ENCODE measurements at regions not wholly inside any gene's neighbourhood (a gene's known extent, or its start where the extent isn't known, plus 50 kb on each side); places are given as distances from the start of the nearest gene placed in this dataset.

GRCh38 chr12:78767264-78767981 is 97.2 kb upstream of the SYT1 start:
- Histone ChIP-seq H3K4me3 (no peak overlapping the region), H3K4me1 (no peaks in the 10 kb centered on the region), H3K27me3 (no peaks in the 10 kb centered on the region), H3K9me3 (no peaks in the 10 kb centered on the region), H3K27ac (no peak overlapping the region), H3K36me3 (no peaks in the 10 kb centered on the region)
- intact Hi-C loops (cut with DNase I), result no loop called here
- no peak for TF ChIP-seq CTCF (IDR thresholded peaks at IDR 0.05)
- no peak for ATAC-seq
- no peak for DNase-seq

GRCh38 chr12:78778339-78778738 is 86.2 kb upstream of the SYT1 start:
- Histone ChIP-seq H3K27ac (no peak overlapping the region), H3K4me1 (no peaks in the 10 kb centered on the region), H3K9me3 (no peaks in the 10 kb centered on the region), H3K4me3 (no peak overlapping the region), H3K27me3 (no peaks in the 10 kb centered on the region), H3K36me3 (no peaks in the 10 kb centered on the region)
- DNase-seq, result no peak
- TF ChIP-seq CTCF (IDR thresholded peaks at IDR 0.05), result no peak
- intact Hi-C loops (cut with DNase I), result no loop called here
- no peak for ATAC-seq

GRCh38 chr12:78787576-78787975 is 77.0 kb upstream of the SYT1 start:
- no peak for TF ChIP-seq CTCF (IDR thresholded peaks at IDR 0.05)
- Histone ChIP-seq H3K36me3 (no peaks in the 10 kb centered on the region), H3K4me1 (no peaks in the 10 kb centered on the region), H3K27me3 (no peaks in the 10 kb centered on the region), H3K9me3 (no peaks in the 10 kb centered on the region), H3K4me3 (no peak overlapping the region), H3K27ac (no peak overlapping the region)
- DNase-seq, result no peak
- no peak for ATAC-seq
- intact Hi-C loops (cut with DNase I), result no loop called here

GRCh38 chr12:78790148-78790547 is 74.4 kb upstream of the SYT1 start:
- ATAC-seq, result no peak
- Histone ChIP-seq H3K4me1 (no peaks in the 10 kb centered on the region), H3K36me3 (no peaks in the 10 kb centered on the region), H3K4me3 (no peak overlapping the region), H3K9me3 (peaks cover 0 to 6% of the 10 kb centered on the region in 2 donors), H3K27me3 (no peaks in the 10 kb centered on the region), H3K27ac (no peak overlapping the region)
- intact Hi-C loops (cut with DNase I), result no loop called here
- no peak for DNase-seq
- no peak for TF ChIP-seq CTCF (IDR thresholded peaks at IDR 0.05)

- ATAC-seq (no peak), DNase-seq (no peak)
- TF ChIP-seq CTCF (IDR thresholded peaks at IDR 0.05), result no peak
Measured at GRCh38 chr12:78792052-78792698, 72.4 kb upstream of the SYT1 start.

More at GRCh38 chr12:78792052-78792698, 72.4 kb upstream of the SYT1 start:
- peaks cover 0 to 19% of the 10 kb centered on the region in 2 donors for H3K9me3 ChIP-seq
- H3K36me3 ChIP-seq, result no peaks in the 10 kb centered on the region
- H3K4me3 ChIP-seq, result no peak overlapping the region
- H3K27ac ChIP-seq, result no peak overlapping the region
- no peaks in the 10 kb centered on the region for H3K27me3 ChIP-seq
- intact Hi-C loops (cut with DNase I), result no loop called here
- H3K4me1 ChIP-seq, result no peaks in the 10 kb centered on the region

Data from left lung (tissue), 4 donors.